ENCODE measurements at regions not wholly inside any gene's neighbourhood (a gene's known extent, or its start where the extent isn't known, plus 50 kb on each side); places are given as distances from the start of the nearest gene placed in this dataset.

DNA sequence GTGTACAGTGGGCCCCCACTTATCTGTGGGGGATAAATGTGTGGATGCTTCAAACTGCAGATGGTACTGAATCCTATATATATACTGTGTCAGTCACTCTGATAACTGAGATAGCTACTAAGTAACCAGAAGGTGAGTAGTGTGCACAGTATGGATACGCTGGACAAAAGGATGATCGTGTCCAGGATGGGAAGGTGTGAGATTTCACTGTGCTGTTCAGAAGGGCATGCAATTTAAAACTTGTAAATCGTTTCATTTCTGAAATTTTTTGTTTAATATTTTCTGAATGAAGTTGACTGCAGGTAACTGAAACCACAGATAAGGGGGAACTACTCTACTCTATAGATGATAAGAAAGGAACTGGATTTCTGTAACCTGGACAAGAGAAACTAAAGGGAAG, 52.1 kb upstream of the SESN3 start:
- H3K4me2 ChIP-seq (ENCODE audit: extremely low read depth, insufficient read depth, low read length), result no peak overlapping the region
- H4K20me1 ChIP-seq (ENCODE audit: control insufficient read depth, extremely low read depth, insufficient read depth, low read length), result no peaks in the 10 kb centered on the region
- H3K79me2 ChIP-seq (ENCODE audit: control insufficient read depth, insufficient read depth, low read length), result no peaks in the 10 kb centered on the region
- H3K36me3 ChIP-seq (ENCODE audit: control insufficient read depth, insufficient read depth, low read length), result no peaks in the 10 kb centered on the region
- DNase-seq (ENCODE audit: low read depth in 2 of 2), result no peak
- H3K9me3 ChIP-seq (ENCODE audit: control insufficient read depth, insufficient read depth, low read depth, low read length), result no peaks in the 10 kb centered on the region
- H2AFZ ChIP-seq (ENCODE audit: low read length), result no peak overlapping the region
- no peak overlapping the region for H3K9ac ChIP-seq (ENCODE audit: insufficient read depth, low read length)
- H3K4me1 ChIP-seq (ENCODE audit: control insufficient read depth, extremely low read depth, insufficient read depth, low read length), result no peaks in the 10 kb centered on the region
- H3K27ac ChIP-seq (ENCODE audit: insufficient read depth, low read length), result no peak overlapping the region
- no peak overlapping the region for H3K4me3 ChIP-seq (replicated peaks in 1 of 4; ENCODE audit: control extremely low read depth in 1 of 4, insufficient read depth in 1 of 4, low read depth in 3 of 4, low read length in 4 of 4)
- H3K27me3 ChIP-seq (ENCODE audit: control insufficient read depth, insufficient read depth, low read length), result peaks cover 2% of the 10 kb centered on the region
- no peak for TF ChIP-seq EZH2 (IDR thresholded peaks at IDR 0.05; ENCODE audit: low read length, missing control alignments)
- TF ChIP-seq, protein P1, sequence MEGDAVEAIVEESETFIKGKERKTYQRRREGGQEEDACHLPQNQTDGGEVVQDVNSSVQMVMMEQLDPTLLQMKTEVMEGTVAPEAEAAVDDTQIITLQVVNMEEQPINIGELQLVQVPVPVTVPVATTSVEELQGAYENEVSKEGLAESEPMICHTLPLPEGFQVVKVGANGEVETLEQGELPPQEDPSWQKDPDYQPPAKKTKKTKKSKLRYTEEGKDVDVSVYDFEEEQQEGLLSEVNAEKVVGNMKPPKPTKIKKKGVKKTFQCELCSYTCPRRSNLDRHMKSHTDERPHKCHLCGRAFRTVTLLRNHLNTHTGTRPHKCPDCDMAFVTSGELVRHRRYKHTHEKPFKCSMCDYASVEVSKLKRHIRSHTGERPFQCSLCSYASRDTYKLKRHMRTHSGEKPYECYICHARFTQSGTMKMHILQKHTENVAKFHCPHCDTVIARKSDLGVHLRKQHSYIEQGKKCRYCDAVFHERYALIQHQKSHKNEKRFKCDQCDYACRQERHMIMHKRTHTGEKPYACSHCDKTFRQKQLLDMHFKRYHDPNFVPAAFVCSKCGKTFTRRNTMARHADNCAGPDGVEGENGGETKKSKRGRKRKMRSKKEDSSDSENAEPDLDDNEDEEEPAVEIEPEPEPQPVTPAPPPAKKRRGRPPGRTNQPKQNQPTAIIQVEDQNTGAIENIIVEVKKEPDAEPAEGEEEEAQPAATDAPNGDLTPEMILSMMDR (conservative IDR thresholded peaks at IDR 0.05 in 1 of 2, IDR thresholded peaks at IDR 0.05 in 1 of 2; ENCODE audit: low read depth in 1 of 2, low read length in 2 of 2), result no peak

DNA sequence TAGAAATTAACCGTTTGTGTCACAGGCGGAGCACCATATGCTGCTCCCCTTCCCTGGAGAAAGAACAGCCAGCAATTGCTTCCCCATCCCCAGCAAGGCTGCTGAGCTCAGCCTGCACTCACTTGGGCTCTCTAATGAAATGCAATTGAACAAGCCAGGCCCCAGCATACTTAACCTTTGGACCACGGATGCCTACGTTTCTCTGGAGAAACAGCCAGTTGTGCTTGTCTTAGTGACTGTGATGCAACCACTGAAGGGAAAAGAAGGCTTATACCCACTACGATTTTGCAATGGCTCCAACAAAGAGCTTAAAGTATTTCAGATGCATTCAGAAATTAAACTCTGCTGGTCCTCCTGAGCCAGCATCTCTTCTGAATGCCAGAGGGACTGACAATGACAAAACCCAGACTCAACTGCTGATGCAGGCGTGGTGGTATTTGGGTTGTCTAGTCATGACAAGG, 51.3 kb upstream of the SESN3 start:
- Histone ChIP-seq H3K27me3 (ENCODE audit: control insufficient read depth, insufficient read depth, low read length) (peaks cover 2% of the 10 kb centered on the region), H3K27ac (ENCODE audit: insufficient read depth, low read length) (no peak overlapping the region), H3K4me3 (replicated peaks in 1 of 4; ENCODE audit: control extremely low read depth in 1 of 4, insufficient read depth in 1 of 4, low read depth in 3 of 4, low read length in 4 of 4) (no peak overlapping the region), H3K4me1 (ENCODE audit: control insufficient read depth, extremely low read depth, insufficient read depth, low read length) (no peaks in the 10 kb centered on the region), H3K9ac (ENCODE audit: insufficient read depth, low read length) (no peak overlapping the region), H4K20me1 (ENCODE audit: control insufficient read depth, extremely low read depth, insufficient read depth, low read length) (no peaks in the 10 kb centered on the region), H3K9me3 (ENCODE audit: control insufficient read depth, insufficient read depth, low read depth, low read length) (no peaks in the 10 kb centered on the region), H3K4me2 (ENCODE audit: extremely low read depth, insufficient read depth, low read length) (no peak overlapping the region), H3K36me3 (ENCODE audit: control insufficient read depth, insufficient read depth, low read length) (no peaks in the 10 kb centered on the region), H2AFZ (ENCODE audit: low read length) (no peak overlapping the region), H3K79me2 (ENCODE audit: control insufficient read depth, insufficient read depth, low read length) (no peaks in the 10 kb centered on the region)
- TF ChIP-seq EZH2 (IDR thresholded peaks at IDR 0.05; ENCODE audit: low read length, missing control alignments), result no peak
- TF ChIP-seq, protein P1 (conservative IDR thresholded peaks at IDR 0.05 in 1 of 2, IDR thresholded peaks at IDR 0.05 in 1 of 2; ENCODE audit: low read depth in 1 of 2, low read length in 2 of 2), result no peak
- peak in 1 of 2 donors; percentile 47 for DNase-seq (ENCODE audit: low read depth in 2 of 2)
